GM18505 (cell line): ENCODE measurements at regions not wholly inside any gene's neighbourhood (a gene's known extent, or its start where the extent isn't known, plus 50 kb on each side); places are given as distances from the start of the nearest gene placed in this dataset.

ENCODE experiments used
- ATAC-seq: cut with Tn5 transposase; IDR thresholded peaks from one replicate; pipeline ENCODE4 v1.9.1; 2021; ENCODE audit not compliant: unreplicated experiment
- POLR2A ChIP-seq: IDR thresholded peaks from 4 replicates; pipeline ENCODE4 v1.6.1; 2011; ENCODE audit warnings: borderline replicate concordance; ENCODE audit not compliant: insufficient read depth, insufficient read length; ENCODE audit errors: extremely low read depth

- ATAC-seq: no peak
- no peak for TF ChIP-seq POLR2A
Measured at GRCh38 chr6:105644691-105645090, 241.8 kb upstream of the PREP start.

DNA sequence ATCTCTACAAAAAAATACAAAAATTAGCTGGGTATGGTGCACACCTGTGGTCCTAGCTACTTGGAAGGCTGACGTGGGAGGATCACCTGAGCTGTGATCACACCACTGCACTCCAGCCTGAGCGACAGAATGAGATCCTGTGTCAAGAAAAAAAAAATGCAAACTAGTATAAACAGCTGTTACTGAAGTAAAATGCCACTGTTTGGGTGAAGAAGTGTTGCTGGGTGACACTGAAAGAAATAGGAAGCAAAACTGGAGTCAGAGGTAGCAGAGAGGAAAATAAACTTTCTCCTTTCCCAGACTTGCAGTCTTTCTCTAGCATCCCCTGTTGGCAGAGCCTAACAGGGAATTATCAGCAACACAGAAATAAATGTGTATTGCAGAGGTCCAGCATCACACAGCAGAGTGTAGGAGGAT, 241.2 kb upstream of the PREP start:
- no peak for ATAC-seq
- TF ChIP-seq POLR2A: no peak

DNA sequence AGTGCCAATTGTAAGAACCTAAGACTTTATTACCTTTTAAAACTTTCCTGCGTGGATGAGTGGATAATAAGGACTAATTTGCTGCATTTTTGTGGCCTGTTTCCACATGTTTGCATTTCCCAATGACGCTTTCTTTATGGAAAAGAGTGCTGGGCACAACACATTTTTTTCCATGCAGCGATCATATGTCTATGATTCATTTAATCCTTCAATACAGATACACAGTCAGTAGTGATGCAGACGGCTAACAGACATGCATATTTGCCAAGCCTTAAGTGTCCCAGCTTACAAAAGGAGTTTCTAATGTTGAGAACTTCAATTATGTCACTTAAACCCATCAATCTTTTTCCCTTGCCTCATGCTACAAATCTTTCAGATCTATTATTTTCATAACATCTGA, 239.8 kb upstream of the PREP start:
- no peak for TF ChIP-seq POLR2A
- no peak for ATAC-seq

- no peak for TF ChIP-seq POLR2A
- ATAC-seq: no peak
Measured at GRCh38 chr6:105641504-105641903, 238.6 kb upstream of the PREP start.

- ATAC-seq: no peak
- TF ChIP-seq POLR2A: no peak
Measured at GRCh38 chr6:105639124-105639523, 236.2 kb upstream of the PREP start.

DNA sequence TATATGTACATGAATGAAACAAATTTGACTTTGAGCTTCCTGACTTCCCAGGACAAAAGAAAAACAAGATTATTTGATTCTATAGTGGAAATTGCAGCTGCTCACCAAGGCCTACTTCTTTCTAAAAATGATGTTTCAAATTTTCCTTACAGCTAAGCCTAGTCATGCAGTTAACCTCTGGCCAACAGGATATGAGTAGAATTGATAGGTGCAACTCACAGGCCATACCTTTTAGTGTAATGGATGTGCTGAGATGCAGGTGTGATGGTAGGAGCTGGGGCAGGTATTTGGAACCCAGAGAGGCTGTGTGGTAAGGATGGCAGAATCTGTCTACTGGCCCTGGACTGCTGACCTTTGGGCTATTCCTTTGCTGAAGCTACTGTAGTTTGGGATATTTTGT, 230.9 kb upstream of the PREP start:
- no peak for ATAC-seq
- no peak for TF ChIP-seq POLR2A

- no peak for TF ChIP-seq POLR2A
- no peak for ATAC-seq
Measured at GRCh38 chr6:105628156-105628860, 225.4 kb upstream of the PREP start.

DNA sequence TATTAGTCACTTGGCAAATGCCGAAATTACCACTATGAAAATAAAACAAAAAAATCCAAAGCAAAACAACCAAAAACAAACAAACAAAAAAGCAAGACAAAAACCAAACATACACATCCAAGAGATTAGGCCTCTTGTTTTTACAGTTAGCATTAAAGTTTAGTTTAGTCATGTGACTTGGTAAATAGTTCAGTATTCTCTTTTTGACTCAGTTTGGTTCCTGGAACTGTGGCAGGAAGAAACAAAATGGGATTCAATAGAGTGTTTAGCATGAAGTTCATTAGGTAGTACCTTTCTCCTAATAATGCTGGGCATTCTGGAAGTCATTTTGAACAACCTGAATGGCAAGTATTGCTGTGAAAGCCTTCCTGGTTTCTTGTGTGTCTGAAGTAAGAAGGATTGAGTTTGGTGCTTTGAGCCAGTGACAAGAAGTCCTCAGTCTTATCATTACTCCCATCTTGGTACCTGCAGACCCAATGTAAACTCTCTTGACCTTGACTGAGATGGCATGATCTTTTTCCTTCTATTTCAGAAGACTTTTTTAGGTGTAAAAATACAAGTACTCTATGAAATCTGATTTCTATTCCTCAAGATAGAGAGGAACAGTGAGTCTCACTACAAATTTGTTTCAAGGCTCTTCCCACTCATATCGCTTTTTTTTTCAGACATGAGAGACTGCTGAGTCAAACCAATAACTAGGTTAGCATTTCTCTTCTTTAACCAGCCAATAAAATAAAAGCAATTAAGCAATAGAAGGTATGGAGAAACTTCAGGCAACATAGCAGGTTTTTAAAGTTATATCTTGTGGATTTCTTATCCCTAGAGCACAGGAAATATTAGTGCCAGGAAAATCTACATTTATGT, 223.6 kb upstream of the PREP start:
- no peak for ATAC-seq

GRCh38 chr6:105624021-105624420, 221.1 kb upstream of the PREP start:
- no peak for TF ChIP-seq POLR2A
- no peak for ATAC-seq

More for the DNA sequence above, 223.6 kb upstream of the PREP start:
- no peak for TF ChIP-seq POLR2A

DNA sequence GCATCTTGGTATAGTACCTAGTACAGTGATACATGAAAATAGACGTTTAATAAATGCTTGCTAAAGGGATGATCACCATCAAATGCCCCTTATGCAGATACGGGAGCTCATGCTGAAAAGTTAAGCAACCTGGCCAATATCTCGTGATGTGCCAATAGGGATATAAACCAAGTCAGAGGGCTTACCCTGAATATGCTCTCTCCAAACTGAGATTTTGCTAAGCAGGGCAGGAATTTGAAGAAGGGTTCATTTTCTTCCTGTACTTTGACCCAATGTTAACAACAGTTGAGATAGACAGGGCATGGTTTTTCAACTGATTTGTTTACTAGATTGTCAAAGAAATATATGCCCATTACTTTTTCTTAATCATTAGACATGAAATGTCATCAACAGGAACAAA, 219.3 kb upstream of the PREP start:
- no peak for TF ChIP-seq POLR2A
- ATAC-seq: no peak

DNA sequence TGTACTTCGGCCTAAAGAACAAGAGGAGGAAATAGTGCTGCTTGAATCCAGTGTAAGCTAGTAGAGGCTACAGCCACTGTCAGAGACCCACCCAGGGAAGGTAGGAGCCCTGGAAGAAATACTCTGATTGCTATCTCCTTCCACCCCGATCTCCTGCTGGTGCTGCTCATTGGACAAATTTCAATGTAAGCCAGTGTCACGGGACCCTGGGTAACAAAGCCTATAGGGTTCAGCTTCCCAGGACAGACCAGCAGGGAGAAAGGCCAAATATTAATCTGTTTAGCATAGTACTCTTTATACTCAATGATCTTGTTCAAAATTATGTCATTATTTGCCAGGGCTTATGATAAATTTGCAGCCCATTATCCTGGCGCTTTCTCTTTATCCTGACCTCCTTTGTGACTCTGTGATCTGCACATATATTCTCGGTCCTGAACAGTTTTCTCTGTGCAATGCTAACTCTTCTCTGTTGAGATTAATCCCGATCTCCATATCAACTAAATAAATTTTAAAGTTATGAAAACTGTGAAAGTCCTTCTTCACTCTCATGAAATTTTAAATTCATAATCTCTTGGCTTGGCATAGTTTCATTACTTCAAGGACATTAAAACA, 218.8 kb upstream of the PREP start:
- ATAC-seq: no peak
- TF ChIP-seq POLR2A: no peak

GRCh38 chr6:105620878-105621277, 218.0 kb upstream of the PREP start:
- no peak for TF ChIP-seq POLR2A
- ATAC-seq: no peak

- TF ChIP-seq POLR2A: no peak
- ATAC-seq: no peak
Measured at GRCh38 chr6:105619971-105620741, 217.3 kb upstream of the PREP start.
